CD4-positive, alpha-beta T cell (primary cell): ENCODE measurements at regions not wholly inside any gene's neighbourhood (a gene's known extent, or its start where the extent isn't known, plus 50 kb on each side); places are given as distances from the start of the nearest gene placed in this dataset.

ENCODE experiments used
- ATAC-seq: fragments of 200-7000 bp; cut with Tn5 transposase; one replicate; pipeline ENCODE4 v1.10.0; 2022; ENCODE audit warnings: mild to moderate bottlenecking; ENCODE audit not compliant: poor library complexity
- CTCF ChIA-PET: fragments of 350-600 bp; sonication (Branson Sonifier 250); formaldehyde crosslinking; loops from one replicate; lab custom pipeline; 2021; ENCODE audit warnings: antibody characterized with exemption, inconsistent platforms; lab: Charles Lee
- POLR2A ChIA-PET: fragments of 350-600 bp; sonication (Branson Sonifier 250); formaldehyde crosslinking; loops from one replicate; lab custom pipeline; 2021; ENCODE audit warnings: antibody characterized with exemption, inconsistent platforms; lab: Charles Lee
- DNase-seq, 14 experiments: peaks; one replicate each; pipeline ENCODE4 v3.0.0-alpha.2; 2013 to 2020; ENCODE audit warnings: mixed read lengths in 2 of 14
- H3K27ac ChIP-seq, 2 donors: one replicate each; pipeline versions ENCODE4 v1.5.1 to v1.7.0; 2013; ENCODE audit warnings: low read length in 2 of 2, low read depth in 1 of 2, mild to moderate bottlenecking in 1 of 2
- H3K27me3 ChIP-seq, 2 experiments: 1 replicate in 1 of 2; 2 replicates in 1 of 2; pipeline versions ENCODE4 v1.6.1 to v1.7.0; 2013; ENCODE audit warnings: low read length in 2 of 2, control low read depth in 1 of 2, mild to moderate bottlenecking in 1 of 2, moderate library complexity in 1 of 2; ENCODE audit not compliant: insufficient read depth in 2 of 2, control insufficient read depth in 1 of 2
- H3K36me3 ChIP-seq: one replicate; pipeline ENCODE4 v1.6.1; 2013; ENCODE audit warnings: low read length, control low read depth; ENCODE audit not compliant: insufficient read depth
- H3K4me1 ChIP-seq: one replicate; pipeline ENCODE4 v1.6.1; 2013; ENCODE audit warnings: low read length, control low read depth; ENCODE audit not compliant: insufficient read depth
- H3K4me3 ChIP-seq: one replicate; pipeline ENCODE4 v1.5.1; 2013; ENCODE audit warnings: mild to moderate bottlenecking, low read length, moderate library complexity
- H3K9me3 ChIP-seq, 2 experiments: 1 replicate in 1 of 2; 2 replicates in 1 of 2; pipeline versions ENCODE4 v1.6.1 to v1.7.0; 2013; ENCODE audit warnings: low read length in 2 of 2, mild to moderate bottlenecking in 2 of 2, control low read depth in 1 of 2, moderate library complexity in 1 of 2; ENCODE audit not compliant: control insufficient read depth in 1 of 2, insufficient read depth in 1 of 2
- H3K27ac Mint-ChIP-seq: one replicate; pipeline ENCODE4 v1.8.0; 2020; ENCODE audit warnings: mixed read lengths
- H3K27me3 Mint-ChIP-seq: one replicate; pipeline ENCODE4 v1.8.0; 2021; ENCODE audit warnings: mixed read lengths
- H3K36me3 Mint-ChIP-seq: one replicate; pipeline ENCODE4 v1.8.0; 2021; ENCODE audit warnings: low read depth, mixed read lengths
- H3K4me1 Mint-ChIP-seq: one replicate; pipeline ENCODE4 v1.8.0; 2021; ENCODE audit warnings: low read depth, mixed read lengths
- H3K4me3 Mint-ChIP-seq: one replicate; pipeline ENCODE4 v1.8.0; 2020; ENCODE audit warnings: mild to moderate bottlenecking, mixed read lengths
- H3K9me3 Mint-ChIP-seq: one replicate; pipeline ENCODE4 v1.8.0; 2020; ENCODE audit warnings: mixed read lengths
- intact Hi-C, 2 experiments: fragments of 100-400 bp; cut with DNase I in 1 of 2; cut with micrococcal nuclease in 1 of 2; formaldehyde crosslinking; loops; one replicate each; pipeline versions ENCODE4 v1.15.1 to v1.9.0; 2023 to 2025; cut with DNase I, micrococcal nuclease
- TF ChIP-seq, protein P1 (sequence below): fragments of 200-600 bp; IDR thresholded peaks from one replicate; pipeline ENCODE4 v1.8.0; 2022; ENCODE audit warnings: antibody characterized with exemption, mild to moderate bottlenecking

DNA sequence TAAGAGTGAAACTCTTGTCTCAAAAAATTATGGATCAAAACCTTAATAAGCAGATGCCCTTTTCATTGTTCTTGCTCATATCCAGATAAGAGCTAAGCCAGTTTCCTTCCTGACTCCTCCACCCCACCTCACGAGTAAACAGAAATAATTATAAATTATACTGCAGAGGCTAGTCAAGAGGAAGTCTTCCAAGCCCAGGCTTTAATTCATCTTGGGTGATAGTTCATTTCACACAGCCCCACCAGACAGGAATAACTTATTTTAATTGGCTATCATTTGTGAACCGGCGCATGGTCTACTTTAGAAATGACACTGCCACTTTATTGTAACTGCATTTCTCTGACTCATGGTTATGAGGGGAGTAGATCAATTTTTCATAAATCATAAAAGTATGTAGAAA lies 102.0 kb downstream of the BTBD3 start:
- Histone ChIP-seq H3K9me3 (peaks cover 0 to 5% of the 10 kb centered on the region in 2 experiments), H3K4me1 (no peaks in the 10 kb centered on the region), H3K4me3 (no peak overlapping the region), H3K27ac (no peak overlapping the region), H3K36me3 (no peaks in the 10 kb centered on the region), H3K27me3 (no peaks in the 10 kb centered on the region)
- ChIA-PET POLR2A (no interaction called here), CTCF (no interaction called here)
- TF ChIP-seq, protein P1, sequence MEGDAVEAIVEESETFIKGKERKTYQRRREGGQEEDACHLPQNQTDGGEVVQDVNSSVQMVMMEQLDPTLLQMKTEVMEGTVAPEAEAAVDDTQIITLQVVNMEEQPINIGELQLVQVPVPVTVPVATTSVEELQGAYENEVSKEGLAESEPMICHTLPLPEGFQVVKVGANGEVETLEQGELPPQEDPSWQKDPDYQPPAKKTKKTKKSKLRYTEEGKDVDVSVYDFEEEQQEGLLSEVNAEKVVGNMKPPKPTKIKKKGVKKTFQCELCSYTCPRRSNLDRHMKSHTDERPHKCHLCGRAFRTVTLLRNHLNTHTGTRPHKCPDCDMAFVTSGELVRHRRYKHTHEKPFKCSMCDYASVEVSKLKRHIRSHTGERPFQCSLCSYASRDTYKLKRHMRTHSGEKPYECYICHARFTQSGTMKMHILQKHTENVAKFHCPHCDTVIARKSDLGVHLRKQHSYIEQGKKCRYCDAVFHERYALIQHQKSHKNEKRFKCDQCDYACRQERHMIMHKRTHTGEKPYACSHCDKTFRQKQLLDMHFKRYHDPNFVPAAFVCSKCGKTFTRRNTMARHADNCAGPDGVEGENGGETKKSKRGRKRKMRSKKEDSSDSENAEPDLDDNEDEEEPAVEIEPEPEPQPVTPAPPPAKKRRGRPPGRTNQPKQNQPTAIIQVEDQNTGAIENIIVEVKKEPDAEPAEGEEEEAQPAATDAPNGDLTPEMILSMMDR, result no peak
- DNase-seq (no peak), ATAC-seq (no peak)
- Mint-ChIP-seq H3K4me1 (no peaks in the 10 kb centered on the region), H3K9me3 (no peaks in the 10 kb centered on the region), H3K27ac (no peak overlapping the region), H3K27me3 (no peaks in the 10 kb centered on the region), H3K36me3 (no peaks in the 10 kb centered on the region), H3K4me3 (no peak overlapping the region)
- intact Hi-C loops, result no loop called here

DNA sequence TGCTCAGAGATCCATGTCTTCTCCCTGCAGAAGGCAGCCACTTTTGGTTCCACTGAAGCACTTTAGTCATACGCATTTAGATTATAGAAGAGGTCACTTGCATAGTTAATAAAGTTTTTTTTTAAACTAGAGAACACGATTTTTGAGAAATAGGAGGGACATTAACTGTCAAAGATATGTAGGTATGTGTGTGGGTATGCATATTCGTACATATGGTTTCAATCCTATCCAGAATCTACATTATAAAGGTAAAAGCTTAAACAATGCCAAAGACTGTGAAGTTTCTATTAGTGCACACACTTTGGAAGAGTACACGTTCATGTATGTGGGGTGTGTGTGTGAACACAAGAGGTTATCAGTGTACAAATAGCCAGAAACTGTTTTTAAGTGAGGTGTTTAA lies 103.2 kb downstream of the BTBD3 start:
- intact Hi-C loops, result no loop called here
- CTCF ChIA-PET, result no interaction called here
- H3K9me3 Mint-ChIP-seq, result no peaks in the 10 kb centered on the region
- no peaks in the 10 kb centered on the region for H3K27me3 Mint-ChIP-seq
- H3K27ac Mint-ChIP-seq, result no peak overlapping the region
- no peak overlapping the region for H3K4me3 Mint-ChIP-seq
- POLR2A ChIA-PET, result no interaction called here
- Histone ChIP-seq H3K4me1 (no peaks in the 10 kb centered on the region), H3K27me3 (no peaks in the 10 kb centered on the region), H3K9me3 (peaks cover 0 to 5% of the 10 kb centered on the region in 2 experiments), H3K4me3 (no peak overlapping the region), H3K36me3 (no peaks in the 10 kb centered on the region), H3K27ac (no peak overlapping the region)
- TF ChIP-seq, protein P1, result no peak
- no peak for DNase-seq
- ATAC-seq, result no peak
- no peaks in the 10 kb centered on the region for H3K36me3 Mint-ChIP-seq
- no peaks in the 10 kb centered on the region for H3K4me1 Mint-ChIP-seq

DNA sequence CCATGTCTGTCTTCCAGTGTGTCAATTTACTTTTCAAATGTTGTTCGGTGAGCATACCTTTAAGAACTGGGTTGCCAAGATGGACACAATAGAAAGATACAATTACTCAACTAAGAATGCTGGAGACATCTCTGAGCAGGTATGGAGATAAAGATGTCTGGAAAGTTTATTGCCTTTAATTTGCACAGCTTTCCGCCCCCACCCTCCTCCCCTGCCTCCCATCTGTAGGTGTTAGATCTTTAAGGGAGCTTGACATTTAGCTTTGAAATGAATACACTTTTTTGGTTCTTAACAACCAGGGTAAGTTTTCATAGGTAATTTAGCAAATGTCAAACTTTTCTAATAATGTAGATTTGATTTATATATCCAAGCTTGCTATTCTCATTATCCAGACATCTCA lies 104.4 kb downstream of the BTBD3 start:
- Histone ChIP-seq H3K27me3 (no peaks in the 10 kb centered on the region), H3K9me3 (peaks cover 0 to 5% of the 10 kb centered on the region in 2 experiments), H3K27ac (no peak overlapping the region), H3K4me3 (no peak overlapping the region), H3K4me1 (no peaks in the 10 kb centered on the region), H3K36me3 (no peaks in the 10 kb centered on the region)
- H3K27ac Mint-ChIP-seq, result no peak overlapping the region
- ChIA-PET POLR2A (no interaction called here), CTCF (no interaction called here)
- H3K36me3 Mint-ChIP-seq, result no peaks in the 10 kb centered on the region
- ATAC-seq (no peak), DNase-seq (no peak)
- no peaks in the 10 kb centered on the region for H3K27me3 Mint-ChIP-seq
- H3K4me1 Mint-ChIP-seq, result no peaks in the 10 kb centered on the region
- intact Hi-C loops, result no loop called here
- no peak overlapping the region for H3K4me3 Mint-ChIP-seq
- no peaks in the 10 kb centered on the region for H3K9me3 Mint-ChIP-seq
- TF ChIP-seq, protein P1, result no peak
